ENCODE measurements at regions not wholly inside any gene's neighbourhood (a gene's known extent, or its start where the extent isn't known, plus 50 kb on each side); places are given as distances from the start of the nearest gene placed in this dataset.

DNA sequence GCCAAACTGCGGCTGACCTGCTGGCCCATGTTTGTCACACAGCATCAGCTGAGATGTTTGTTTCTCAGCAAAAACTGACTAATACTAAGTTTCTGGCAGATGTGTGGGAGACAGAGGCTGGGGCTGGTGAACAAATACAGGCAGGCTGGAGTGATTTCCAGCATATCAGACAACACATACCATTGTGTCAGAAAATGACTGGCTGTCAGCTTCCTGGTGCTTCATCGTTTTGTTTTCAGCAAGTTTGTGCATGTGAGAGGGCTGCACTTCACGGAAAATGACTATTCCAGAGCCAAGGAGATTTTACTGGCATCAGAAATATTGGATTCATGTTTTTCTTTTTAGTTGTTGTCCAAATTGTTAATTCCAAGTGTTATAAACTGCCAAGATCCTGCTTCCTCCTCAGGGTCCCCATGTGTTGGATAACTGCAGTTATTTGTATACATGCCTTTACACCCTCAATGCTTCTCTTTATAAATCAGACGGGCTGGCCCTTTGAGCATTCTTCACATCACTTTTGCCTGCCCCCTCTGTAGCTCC is 145.7 kb downstream of the GALC start:
- no peak overlapping the region for H2AFZ ChIP-seq
- H3K9me3 ChIP-seq (ENCODE audit: insufficient read depth, low read depth): no peaks in the 10 kb centered on the region
- H3K4me2 ChIP-seq: no peak overlapping the region
- H3K27me3 ChIP-seq (ENCODE audit: insufficient read depth, low read depth): no peaks in the 10 kb centered on the region
- H3K4me3 ChIP-seq: no peak overlapping the region
- no peaks in the 10 kb centered on the region for H3K4me1 ChIP-seq (replicated peaks; ENCODE audit: insufficient read depth)
- TF ChIP-seq, protein P1, sequence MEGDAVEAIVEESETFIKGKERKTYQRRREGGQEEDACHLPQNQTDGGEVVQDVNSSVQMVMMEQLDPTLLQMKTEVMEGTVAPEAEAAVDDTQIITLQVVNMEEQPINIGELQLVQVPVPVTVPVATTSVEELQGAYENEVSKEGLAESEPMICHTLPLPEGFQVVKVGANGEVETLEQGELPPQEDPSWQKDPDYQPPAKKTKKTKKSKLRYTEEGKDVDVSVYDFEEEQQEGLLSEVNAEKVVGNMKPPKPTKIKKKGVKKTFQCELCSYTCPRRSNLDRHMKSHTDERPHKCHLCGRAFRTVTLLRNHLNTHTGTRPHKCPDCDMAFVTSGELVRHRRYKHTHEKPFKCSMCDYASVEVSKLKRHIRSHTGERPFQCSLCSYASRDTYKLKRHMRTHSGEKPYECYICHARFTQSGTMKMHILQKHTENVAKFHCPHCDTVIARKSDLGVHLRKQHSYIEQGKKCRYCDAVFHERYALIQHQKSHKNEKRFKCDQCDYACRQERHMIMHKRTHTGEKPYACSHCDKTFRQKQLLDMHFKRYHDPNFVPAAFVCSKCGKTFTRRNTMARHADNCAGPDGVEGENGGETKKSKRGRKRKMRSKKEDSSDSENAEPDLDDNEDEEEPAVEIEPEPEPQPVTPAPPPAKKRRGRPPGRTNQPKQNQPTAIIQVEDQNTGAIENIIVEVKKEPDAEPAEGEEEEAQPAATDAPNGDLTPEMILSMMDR (conservative IDR thresholded peaks at IDR 0.05): no peak
- TF ChIP-seq EZH2 (IDR thresholded peaks at IDR 0.05; ENCODE audit: low read depth): no peak
- CTCF ChIA-PET: no interaction called here
- no peaks in the 10 kb centered on the region for H3F3A ChIP-seq (ENCODE audit: insufficient read depth, low read depth)
- H3K79me2 ChIP-seq (ENCODE audit: low read depth): no peaks in the 10 kb centered on the region
- no peak for DNase-seq
- POLR2A ChIA-PET (ENCODE audit: unreplicated experiment): no interaction called here
- intact Hi-C loops (cut with micrococcal nuclease; ENCODE audit: unreplicated experiment): no loop called here
- no peak overlapping the region for H3K27ac ChIP-seq
- H3K9me2 ChIP-seq (ENCODE audit: insufficient read depth): no peaks in the 10 kb centered on the region
- no peaks in the 10 kb centered on the region for H3K36me3 ChIP-seq (ENCODE audit: low read depth)
- H4K20me1 ChIP-seq (ENCODE audit: insufficient read depth): no peaks in the 10 kb centered on the region
- no TSS peak for BruUV-seq (replicated peaks)

GRCh38 chr14:87840906-87841305 is 152.1 kb downstream of the GALC start:
- Histone ChIP-seq H3K79me2 (ENCODE audit: low read depth) (no peaks in the 10 kb centered on the region), H4K20me1 (ENCODE audit: insufficient read depth) (no peaks in the 10 kb centered on the region), H3K4me2 (no peak overlapping the region), H3K9me2 (ENCODE audit: insufficient read depth) (no peaks in the 10 kb centered on the region), H3K9me3 (ENCODE audit: insufficient read depth, low read depth) (no peaks in the 10 kb centered on the region), H2AFZ (no peak overlapping the region), H3K27me3 (ENCODE audit: insufficient read depth, low read depth) (no peaks in the 10 kb centered on the region), H3K36me3 (ENCODE audit: low read depth) (no peaks in the 10 kb centered on the region), H3F3A (ENCODE audit: insufficient read depth, low read depth) (no peaks in the 10 kb centered on the region), H3K4me3 (no peak overlapping the region), H3K27ac (no peak overlapping the region), H3K4me1 (replicated peaks; ENCODE audit: insufficient read depth) (no peaks in the 10 kb centered on the region)
- BruUV-seq (replicated peaks): no TSS peak
- POLR2A ChIA-PET (ENCODE audit: unreplicated experiment): no interaction called here
- TF ChIP-seq, protein P1 (conservative IDR thresholded peaks at IDR 0.05): no peak
- DNase-seq: no peak
- CTCF ChIA-PET: no interaction called here
- intact Hi-C loops (cut with micrococcal nuclease; ENCODE audit: unreplicated experiment): no loop called here

DNA sequence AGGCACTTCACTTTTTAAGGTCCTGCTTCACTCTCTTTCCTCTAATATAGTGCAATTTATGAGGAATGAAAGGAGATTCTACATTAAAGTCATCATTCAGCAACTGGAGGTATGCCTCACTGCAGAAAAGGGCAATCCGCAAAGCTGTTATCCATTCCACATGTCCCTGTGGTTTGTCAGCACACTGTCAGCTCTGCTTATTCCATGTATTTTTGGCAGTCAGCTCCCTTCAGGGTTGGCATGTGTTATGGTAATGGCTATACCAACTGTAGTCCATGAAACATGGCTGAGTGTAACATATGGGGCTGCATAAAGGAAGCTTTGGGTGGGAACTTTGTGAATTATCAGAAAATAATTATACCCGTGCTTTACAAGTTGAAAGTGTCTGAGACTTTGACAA is 154.1 kb downstream of the GALC start:
- H3K4me3 ChIP-seq: no peak overlapping the region
- BruUV-seq (replicated peaks): no TSS peak
- H3K27ac ChIP-seq: no peak overlapping the region
- ChIA-PET POLR2A (ENCODE audit: unreplicated experiment) (no interaction called here), CTCF (no interaction called here)
- H3K4me1 ChIP-seq (replicated peaks; ENCODE audit: insufficient read depth): no peaks in the 10 kb centered on the region
- H3K36me3 ChIP-seq (ENCODE audit: low read depth): no peaks in the 10 kb centered on the region
- no peak for TF ChIP-seq EZH2 (IDR thresholded peaks at IDR 0.05; ENCODE audit: low read depth)
- TF ChIP-seq, protein P1 (conservative IDR thresholded peaks at IDR 0.05): no peak
- no peak overlapping the region for H3K4me2 ChIP-seq
- H3K9me2 ChIP-seq (ENCODE audit: insufficient read depth): no peaks in the 10 kb centered on the region
- no peak overlapping the region for H2AFZ ChIP-seq
- H3K79me2 ChIP-seq (ENCODE audit: low read depth): no peaks in the 10 kb centered on the region
- no peaks in the 10 kb centered on the region for H4K20me1 ChIP-seq (ENCODE audit: insufficient read depth)
- intact Hi-C loops (cut with micrococcal nuclease; ENCODE audit: unreplicated experiment): no loop called here
- H3K9me3 ChIP-seq (ENCODE audit: insufficient read depth, low read depth): no peaks in the 10 kb centered on the region
- H3K27me3 ChIP-seq (ENCODE audit: insufficient read depth, low read depth): no peaks in the 10 kb centered on the region
- H3F3A ChIP-seq (ENCODE audit: insufficient read depth, low read depth): no peaks in the 10 kb centered on the region
- no peak for DNase-seq

Measured in PC-9 (cell line).